Nephron progenitor cell (in vitro differentiated cells): ENCODE measurements at regions not wholly inside any gene's neighbourhood (a gene's known extent, or its start where the extent isn't known, plus 50 kb on each side); places are given as distances from the start of the nearest gene placed in this dataset.

Source experiments
- DNase-seq: peaks from one replicate; pipeline ENCODE4 v3.0.0; 2021
- H3K27ac Mint-ChIP-seq: 2 replicates; pipeline ENCODE4 v1.8.0; 2021; ENCODE audit warnings: mild to moderate bottlenecking, moderate library complexity, mixed read lengths
- H3K27me3 Mint-ChIP-seq: 2 replicates; pipeline ENCODE4 v1.8.0; 2021; ENCODE audit warnings: mild to moderate bottlenecking, low read depth, mixed read lengths; ENCODE audit not compliant: poor library complexity
- H3K36me3 Mint-ChIP-seq: 2 replicates; pipeline ENCODE4 v1.8.0; 2021; ENCODE audit warnings: low read depth, mixed read lengths
- H3K4me1 Mint-ChIP-seq: 2 replicates; pipeline ENCODE4 v1.8.0; 2021; ENCODE audit warnings: mixed read lengths
- H3K4me3 Mint-ChIP-seq: 2 replicates; pipeline ENCODE4 v1.8.0; 2021; ENCODE audit warnings: mild to moderate bottlenecking, moderate library complexity, mixed read lengths
- H3K9me3 Mint-ChIP-seq: 2 replicates; pipeline ENCODE4 v1.8.0; 2021; ENCODE audit warnings: mild to moderate bottlenecking, moderate library complexity, mixed read lengths
- CTCF ChIP-seq: fragments of 200-600 bp; sonication (generic); IDR thresholded peaks from 2 replicates; pipeline ENCODE4 v1.5.0; 2021; ENCODE audit warnings: antibody characterized with exemption

GRCh38 chr5:175246242-175246888 is 197.6 kb downstream of the DRD1 start:
- DNase-seq: no peak
- Mint-ChIP-seq H3K27ac (no peak overlapping the region), H3K4me3 (no peak overlapping the region), H3K9me3 (no peaks in the 10 kb centered on the region), H3K4me1 (no peaks in the 10 kb centered on the region), H3K36me3 (no peaks in the 10 kb centered on the region), H3K27me3 (peaks cover 30% of the 10 kb centered on the region)
- TF ChIP-seq CTCF: no peak

- Mint-ChIP-seq H3K4me3 (no peak overlapping the region), H3K4me1 (no peaks in the 10 kb centered on the region), H3K9me3 (no peaks in the 10 kb centered on the region), H3K27ac (no peak overlapping the region), H3K36me3 (no peaks in the 10 kb centered on the region), H3K27me3 (peaks cover 23% of the 10 kb centered on the region)
- DNase-seq: no peak
- TF ChIP-seq CTCF: no peak
Observed at GRCh38 chr5:175243441-175243840, 200.5 kb downstream of the DRD1 start.

GRCh38 chr5:175242207-175242606 is 201.8 kb downstream of the DRD1 start:
- no peaks in the 10 kb centered on the region for H3K9me3 Mint-ChIP-seq
- DNase-seq: no peak
- H3K27me3 Mint-ChIP-seq: peaks cover 18% of the 10 kb centered on the region
- no peaks in the 10 kb centered on the region for H3K4me1 Mint-ChIP-seq
- H3K4me3 Mint-ChIP-seq: no peak overlapping the region
- no peak for TF ChIP-seq CTCF
- no peaks in the 10 kb centered on the region for H3K36me3 Mint-ChIP-seq
- H3K27ac Mint-ChIP-seq: no peak overlapping the region

- Mint-ChIP-seq H3K9me3 (no peaks in the 10 kb centered on the region), H3K4me1 (peaks cover 12% of the 10 kb centered on the region), H3K36me3 (no peaks in the 10 kb centered on the region), H3K4me3 (no peak overlapping the region), H3K27ac (no peak overlapping the region), H3K27me3 (peaks cover 23% of the 10 kb centered on the region)
- DNase-seq: no peak
- no peak for TF ChIP-seq CTCF
Observed at GRCh38 chr5:175238326-175238725, 205.7 kb downstream of the DRD1 start.

- H3K27me3 Mint-ChIP-seq: peaks cover 37% of the 10 kb centered on the region
- H3K36me3 Mint-ChIP-seq: no peaks in the 10 kb centered on the region
- H3K27ac Mint-ChIP-seq: no peak overlapping the region
- no peak for DNase-seq
- no peaks in the 10 kb centered on the region for H3K9me3 Mint-ChIP-seq
- no peak overlapping the region for H3K4me3 Mint-ChIP-seq
- peaks cover 12% of the 10 kb centered on the region for H3K4me1 Mint-ChIP-seq
- TF ChIP-seq CTCF: no peak
Observed at GRCh38 chr5:175236176-175236575, 207.8 kb downstream of the DRD1 start.

GRCh38 chr5:175235251-175235960 is 208.6 kb downstream of the DRD1 start:
- TF ChIP-seq CTCF: no peak
- peaks cover 37% of the 10 kb centered on the region for H3K27me3 Mint-ChIP-seq

More at GRCh38 chr5:175235251-175235960, 208.6 kb downstream of the DRD1 start:
- Mint-ChIP-seq H3K36me3 (no peaks in the 10 kb centered on the region), H3K4me1 (peaks cover 12% of the 10 kb centered on the region), H3K27ac (no peak overlapping the region), H3K4me3 (no peak overlapping the region), H3K9me3 (no peaks in the 10 kb centered on the region)
- DNase-seq: peak; percentile 15
